ENCODE measurements at regions not wholly inside any gene's neighbourhood (a gene's known extent, or its start where the extent isn't known, plus 50 kb on each side); places are given as distances from the start of the nearest gene placed in this dataset.

DNA sequence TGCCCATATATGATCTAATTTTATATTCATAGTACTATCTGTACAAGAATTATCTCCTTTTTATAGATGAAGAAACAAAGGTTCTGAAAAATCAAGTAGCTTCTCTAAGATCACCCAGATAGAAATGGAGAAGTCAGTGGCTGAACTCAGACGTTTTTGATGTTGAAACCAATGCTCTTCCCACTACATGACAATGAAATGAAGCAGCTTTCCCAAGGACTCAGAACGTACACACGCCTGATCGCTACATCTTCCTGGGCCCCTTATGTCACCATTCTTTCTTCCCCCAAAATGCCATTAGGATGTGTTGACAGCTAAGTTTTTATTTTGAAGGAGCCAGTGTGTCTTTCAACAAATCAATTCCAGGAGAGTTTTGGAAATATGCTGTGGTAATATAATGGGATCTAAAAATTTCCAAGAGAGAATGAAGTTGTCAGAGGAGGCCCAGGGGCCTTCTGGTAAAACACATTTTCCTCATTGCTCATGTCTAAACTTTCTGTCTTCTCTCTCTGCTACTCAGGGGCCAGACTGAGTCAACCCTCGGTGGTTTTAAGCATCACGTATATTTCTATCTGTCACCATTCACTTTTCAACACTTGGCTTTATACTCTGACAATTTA is 98.1 kb upstream of the COL21A1 start:
- peak; percentile 87 for DNase-seq

DNA sequence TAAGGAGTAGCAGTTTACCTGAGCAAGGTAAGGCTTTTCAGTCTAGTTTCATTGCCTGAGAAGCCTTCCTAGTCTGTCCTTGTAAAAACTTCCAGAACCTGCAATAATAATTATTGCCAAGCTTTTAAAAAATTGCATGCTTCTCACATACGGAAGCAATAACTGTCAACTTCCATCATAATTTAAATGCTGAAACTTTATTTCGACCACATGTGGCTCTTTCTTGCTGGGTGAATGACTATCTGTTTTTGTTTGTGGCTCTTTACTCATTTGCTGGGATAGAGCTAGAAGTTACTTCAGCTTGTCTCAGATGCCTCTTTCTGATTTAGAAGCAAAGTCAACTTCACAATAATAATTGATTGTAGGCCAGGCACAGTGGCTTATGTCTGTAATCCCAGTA is 95.9 kb upstream of the COL21A1 start:
- peak; percentile 53 for DNase-seq

DNA sequence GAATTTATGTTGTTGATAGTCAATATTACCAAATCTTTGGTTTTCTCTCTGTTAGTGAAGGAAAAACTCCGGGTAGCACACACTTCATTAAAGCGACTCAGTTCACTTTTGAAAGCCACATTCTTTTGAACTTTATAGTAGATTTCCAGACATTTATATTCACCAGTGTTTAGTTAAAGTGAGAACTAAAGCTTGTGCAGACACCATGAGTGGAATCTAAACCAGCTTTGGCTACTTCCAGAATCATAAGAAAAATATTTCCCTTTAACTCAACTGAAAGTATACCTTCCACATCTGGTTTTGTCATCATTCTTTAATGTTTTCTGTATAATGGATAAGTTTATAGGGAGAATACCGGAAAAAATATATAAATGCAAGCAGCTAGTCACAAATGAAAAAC is 92.1 kb upstream of the COL21A1 start:
- no peak for DNase-seq

DNA sequence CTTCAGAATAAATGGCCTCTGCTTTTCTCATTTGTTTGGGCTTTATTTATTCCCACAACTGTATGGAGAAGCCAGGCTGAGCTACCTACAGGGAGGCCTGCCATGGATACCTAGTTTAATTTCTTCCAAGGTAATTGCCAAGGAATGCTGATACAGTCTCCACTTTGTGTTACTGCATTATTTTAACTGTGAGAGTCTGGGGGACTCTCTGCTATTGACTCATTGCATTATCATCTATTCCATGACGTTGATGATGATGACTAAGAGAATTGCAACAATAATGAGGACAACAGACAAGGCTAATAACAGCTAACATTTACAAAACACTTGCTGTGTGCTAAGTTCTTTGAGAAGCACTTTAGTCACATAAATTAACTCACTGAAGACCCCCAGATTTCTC is 88.3 kb upstream of the COL21A1 start:
- peak; percentile 81 for DNase-seq

DNA sequence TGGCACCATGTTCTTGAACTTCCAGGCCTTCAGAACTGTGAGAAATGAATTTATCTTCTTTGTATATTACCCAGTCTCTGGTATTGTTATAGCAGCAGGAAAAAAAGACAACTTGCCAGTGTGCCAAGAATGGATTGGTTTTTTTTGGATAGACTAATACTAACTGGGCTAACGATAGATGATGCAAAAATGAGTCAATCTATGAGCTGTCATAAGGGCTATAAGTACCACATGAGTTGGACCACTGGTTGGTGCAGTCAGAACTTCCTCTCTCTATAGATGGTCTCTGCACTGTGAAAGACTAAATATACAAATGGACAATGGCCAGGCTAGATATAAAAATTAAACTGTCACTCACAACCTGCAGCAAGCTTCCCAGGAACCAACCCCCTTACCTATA is 87.6 kb upstream of the COL21A1 start:
- DNase-seq = peak; percentile 71

DNA sequence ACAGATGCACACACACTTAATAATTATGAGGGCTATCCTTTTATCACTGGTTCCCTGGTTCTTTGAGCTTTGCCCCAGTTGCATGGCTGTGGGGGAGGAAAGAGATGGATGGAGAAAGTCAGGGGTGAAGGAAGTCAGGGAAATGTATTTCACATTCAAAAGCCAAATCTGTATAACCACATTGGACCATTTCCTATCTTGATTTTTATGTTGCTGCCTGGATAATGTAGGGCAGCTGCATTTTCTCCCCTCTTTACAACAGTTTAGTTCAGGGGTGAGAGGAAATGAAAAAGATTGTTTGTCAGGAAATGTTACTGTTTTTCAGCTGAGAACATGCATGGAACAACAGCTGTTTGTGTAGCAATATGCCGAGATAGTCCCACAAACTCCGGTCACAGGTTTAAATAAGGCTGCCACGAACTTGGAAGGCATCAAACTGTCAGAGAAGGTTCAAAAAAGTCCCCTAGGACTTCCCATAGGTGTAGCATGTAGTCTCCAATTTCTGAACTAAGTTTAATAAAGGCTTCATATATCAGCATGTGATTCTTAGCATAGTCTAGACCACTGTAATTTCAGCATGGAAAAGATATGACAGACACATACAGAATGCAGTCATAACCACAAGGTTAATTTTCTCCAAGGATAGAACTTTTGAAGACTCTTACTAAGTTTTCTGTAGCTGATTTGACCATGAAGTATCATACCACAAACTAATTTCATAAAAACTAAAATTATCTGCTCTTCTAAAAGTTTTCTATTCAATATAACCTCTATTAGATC is 82.1 kb upstream of the COL21A1 start:
- DNase-seq = peak; percentile 61

DNA sequence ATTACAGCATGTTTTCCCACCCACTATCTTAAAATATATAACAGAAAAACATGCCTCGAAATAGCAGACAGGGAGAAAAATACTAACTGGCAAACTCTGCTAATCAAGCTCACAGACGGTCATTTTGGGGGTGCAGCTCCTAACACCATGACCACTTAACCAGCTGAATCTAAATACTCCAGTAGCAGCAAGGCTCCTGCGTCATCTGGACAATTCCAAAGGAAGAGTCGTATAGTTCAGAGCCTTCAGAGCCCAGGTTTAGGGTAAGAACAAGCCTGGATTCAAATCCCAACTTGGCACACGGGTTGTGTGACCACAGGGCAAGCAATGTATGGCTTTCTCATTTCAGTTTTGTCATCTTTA is 81.3 kb upstream of the COL21A1 start:
- DNase-seq = no peak

DNA sequence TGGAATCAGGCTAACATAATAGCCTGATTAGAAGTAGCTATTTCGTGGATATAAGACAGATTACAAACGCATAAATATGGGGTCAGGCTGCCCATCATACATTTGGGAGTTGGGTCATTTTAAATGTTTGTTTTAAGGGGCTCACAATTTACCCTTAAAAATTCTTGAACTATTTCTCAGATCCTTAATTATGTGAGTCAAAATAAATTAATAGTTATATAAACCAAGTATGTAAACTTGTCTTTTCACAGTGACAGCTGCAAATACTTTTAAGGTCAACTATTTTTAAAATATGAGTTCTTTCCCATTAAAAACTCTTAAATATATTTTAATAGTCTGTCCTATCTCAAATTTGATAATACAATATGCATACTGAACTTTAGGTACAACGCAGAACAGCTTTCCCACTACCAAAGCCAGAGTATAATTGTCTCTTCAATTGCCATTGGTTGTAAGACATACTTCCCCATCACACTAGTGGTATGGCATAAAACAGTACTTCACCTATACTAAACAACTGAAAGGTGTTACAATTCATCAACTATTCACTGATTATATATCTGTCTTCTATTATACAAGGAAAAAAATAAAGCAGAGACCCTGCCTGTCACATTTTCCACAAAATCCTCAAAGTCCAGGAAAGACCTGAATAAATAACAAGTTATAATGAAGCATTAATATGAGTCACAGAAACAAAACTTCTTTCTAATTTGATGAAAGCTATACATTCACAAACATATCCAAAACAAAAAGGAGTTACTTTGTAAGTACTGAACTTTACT is 80.8 kb upstream of the COL21A1 start:
- DNase-seq = no peak

DNA sequence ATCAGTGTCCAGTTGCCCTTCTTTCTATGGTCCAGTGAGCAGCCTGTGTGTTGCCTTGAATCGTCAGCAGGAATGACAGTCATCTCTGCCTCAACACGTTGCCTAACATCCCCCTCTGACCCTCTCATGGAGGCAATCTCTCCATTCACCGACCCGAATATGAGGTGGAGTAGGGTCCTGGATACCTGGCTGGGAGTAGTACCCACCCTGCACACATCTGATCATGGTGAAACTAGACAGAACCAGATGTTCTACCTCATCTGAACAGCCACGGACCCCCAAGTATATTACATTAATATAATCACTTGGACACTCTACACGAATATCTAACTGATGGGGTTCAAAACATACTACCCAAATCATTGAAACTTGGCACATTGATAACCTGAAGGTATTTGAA is 77.0 kb upstream of the COL21A1 start:
- no peak for DNase-seq

DNA sequence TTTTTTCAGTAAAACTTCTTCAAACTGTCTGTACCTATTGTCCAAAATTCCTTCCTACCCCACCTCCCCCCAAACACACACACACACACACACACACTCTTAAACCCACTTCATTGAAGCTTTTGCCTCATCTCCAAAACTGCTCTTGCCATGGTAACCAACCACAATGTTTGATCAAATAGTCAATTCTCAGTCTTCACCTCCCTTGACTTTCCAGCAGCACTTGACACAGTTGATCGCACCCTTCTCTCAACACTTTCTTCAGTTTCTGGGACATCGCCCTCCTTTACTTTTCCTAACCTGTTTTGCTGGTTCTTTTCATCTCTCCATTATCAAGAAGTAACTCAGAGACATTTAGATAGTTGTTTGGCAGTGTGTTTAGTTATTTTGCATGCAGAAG is 71.5 kb upstream of the COL21A1 start:
- DNase-seq = no peak

DNA sequence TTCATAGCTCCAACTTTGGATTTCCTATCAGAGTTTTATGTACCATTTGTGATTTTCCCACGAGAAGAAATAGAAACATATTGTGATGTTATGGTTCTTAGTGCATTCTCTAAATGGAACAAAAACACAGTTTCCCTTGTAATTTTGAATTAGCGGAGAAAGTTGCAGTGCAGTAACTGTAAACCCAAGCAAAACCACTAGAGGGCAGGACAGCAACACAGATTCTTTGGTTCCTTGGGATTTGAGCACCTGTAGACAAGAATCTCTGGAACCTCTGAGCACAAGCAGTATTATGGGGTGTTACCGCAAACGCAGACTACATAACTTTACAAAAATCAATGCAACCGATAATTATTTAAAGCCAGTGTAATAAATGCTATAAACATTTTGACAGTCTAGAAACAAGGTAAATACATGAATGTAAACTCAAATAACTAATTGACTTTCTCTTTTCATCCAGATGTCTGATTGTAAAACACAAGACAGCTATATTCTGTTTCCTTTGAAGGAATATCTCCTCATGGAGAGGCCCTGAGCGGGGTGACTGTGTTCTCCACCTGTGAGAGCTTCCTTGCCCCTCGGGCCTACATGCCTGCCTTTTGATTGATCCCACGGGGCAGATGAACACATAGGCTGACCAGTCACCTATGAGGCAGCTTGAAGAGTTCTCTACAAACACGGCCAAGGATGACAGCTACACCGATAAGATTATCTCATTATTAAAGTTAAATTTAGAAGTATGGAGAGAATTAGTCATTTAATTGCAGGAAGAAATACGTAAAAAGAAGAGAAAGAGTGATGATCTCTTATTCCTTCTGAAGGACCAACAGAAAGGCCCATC is 67.5 kb upstream of the COL21A1 start:
- DNase-seq = peak; percentile 36

DNA sequence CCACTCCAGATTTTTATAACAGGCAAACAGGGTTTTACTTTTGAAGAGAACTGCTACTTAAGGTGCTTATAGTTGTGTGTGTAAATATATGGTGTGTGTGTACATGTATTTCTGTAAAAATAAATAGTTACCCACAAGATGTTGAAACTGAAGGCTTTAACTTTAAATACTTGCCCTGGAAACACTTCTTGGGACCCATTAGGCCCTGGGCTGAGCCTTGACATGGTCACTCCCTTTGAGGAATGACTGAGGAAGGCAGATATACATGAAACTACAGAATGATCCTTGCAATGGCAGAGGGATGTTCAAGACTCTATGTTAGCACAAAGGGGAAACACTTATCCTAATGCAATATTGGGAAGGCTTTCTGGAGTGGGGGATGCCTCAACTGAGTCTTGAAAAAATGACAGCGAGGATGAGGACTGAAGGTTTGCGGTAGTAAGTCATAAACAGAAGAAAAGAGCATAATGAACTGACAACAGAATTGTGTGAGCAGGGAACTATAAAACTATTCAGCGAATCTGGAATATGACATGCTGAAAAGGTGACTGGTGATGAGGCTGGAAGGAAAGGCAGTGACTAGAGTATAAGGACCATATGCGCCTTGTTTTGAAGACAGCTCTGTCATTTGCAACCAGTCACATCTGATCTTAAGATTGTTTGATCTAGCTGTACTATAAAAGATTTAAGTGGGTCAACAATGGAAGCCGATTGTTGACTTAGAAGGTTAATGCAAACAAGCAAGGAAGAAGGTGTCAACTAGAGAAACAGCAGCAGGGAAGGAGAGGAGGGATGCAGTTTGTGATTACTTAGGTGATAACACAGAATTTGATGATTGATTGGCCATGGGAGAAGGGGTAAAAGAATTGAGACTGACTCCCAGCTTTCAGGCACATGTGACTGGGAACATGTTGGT is 64.4 kb upstream of the COL21A1 start:
- DNase-seq = no peak

DNA sequence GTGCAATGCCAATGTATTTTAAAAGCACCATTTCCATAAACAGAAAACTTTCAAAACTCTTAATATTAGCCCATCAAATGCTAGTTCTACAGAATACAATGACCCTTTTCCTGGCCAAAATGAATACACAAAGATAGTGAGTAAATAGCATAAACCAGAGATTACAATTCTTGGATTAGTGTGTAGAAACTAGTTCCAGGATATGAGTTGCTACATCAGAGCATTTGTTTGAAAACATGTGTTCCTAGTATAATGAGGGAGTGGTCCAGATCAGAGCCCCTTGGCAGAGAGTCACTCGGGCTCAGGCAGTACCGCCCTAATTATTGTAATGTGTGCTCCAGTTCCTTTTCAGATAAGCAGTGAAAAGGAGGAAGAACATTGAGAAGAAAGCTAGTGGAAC is 63.7 kb upstream of the COL21A1 start:
- no peak for DNase-seq

DNA sequence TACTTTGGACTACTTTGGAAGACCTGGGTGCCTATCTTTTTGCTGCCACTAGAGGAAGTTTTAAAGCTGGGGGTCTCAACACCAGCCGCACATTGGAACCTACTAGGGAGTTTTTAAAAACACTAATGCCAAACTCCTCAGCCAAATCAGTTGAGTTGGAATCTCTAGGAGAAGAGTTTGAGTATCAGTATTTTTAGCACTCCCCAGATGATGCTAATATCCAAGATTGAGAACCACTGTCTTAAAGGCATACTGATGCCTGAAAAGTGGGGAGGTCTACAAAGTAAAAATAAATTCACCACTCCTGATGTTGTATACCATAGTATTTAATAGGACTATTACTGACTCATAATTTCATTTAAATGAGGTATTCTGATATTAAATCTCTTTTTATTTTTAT is 62.9 kb upstream of the COL21A1 start:
- no peak for DNase-seq

DNA sequence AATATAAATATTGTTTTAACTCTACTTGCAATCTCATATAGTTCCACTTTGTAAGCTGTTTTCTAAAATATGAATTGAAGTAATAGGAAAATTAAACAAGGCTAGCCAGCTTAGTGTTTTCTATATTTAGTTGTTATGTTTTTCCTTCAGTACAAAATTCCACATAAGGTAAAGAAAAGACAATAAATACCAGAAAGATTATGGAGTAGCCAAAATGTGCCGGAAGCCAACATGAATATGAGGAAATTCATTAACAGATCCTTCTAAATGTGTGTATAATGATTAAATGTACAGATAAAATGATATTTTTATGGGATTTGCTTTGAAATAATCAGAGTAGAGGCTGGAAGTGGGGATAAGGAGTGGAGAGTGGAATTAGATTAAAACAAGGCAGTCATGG is 52.5 kb upstream of the COL21A1 start:
- DNase-seq = no peak

DNA sequence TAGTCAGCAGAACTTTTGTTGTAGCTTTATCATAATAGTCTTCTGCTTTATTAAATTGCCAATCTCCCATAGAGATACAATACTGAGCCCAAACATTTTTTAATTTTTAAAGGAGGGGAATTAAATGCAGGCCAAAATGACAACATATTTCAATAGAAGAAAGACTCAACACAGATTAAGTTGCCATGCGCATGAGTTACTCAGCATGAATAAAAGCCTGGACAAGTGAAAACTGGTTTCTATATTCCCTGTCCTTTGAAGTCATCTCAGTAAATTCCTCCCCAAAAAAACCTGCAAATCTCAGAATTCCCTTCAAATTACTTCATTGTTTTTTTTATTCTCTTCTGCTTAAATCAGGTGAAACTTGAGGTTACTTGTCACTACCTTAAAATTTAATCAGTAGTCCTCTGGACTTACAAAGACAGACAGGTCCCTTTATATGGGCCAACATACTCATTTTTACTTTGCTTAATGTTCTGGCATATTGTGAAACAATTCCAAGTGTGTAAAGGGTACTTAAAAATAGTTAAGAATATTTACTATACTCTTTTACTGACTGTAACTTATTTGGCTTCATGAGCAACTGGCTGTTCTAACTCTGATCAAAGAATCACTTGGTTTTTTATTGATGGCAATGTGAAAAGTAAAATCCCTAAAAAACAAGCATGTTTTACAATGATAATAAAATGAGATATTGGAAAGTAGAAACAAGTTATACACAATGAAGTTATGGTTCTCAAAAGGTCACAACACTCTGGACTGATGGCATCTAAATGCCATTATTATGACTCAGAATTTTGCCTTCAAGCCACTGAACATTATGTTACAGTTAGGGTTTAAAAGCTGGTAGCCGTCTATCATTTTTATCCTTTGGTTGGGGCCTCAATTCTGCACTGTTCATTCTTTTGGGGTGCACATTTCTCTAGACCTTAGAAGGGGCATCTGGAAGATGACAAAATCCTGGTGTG is 49.9 kb upstream of the COL21A1 start:
- DNase-seq = no peak
